ENCODE measurements at regions not wholly inside any gene's neighbourhood (a gene's known extent, or its start where the extent isn't known, plus 50 kb on each side); places are given as distances from the start of the nearest gene placed in this dataset.
"Not testable (repeated sequence)": the region's sequence is repeated elsewhere in the genome, so short reads cannot be mapped to it uniquely, and the experiment has no call there.

- no peak overlapping the region for H3K4me3 ChIP-seq (ENCODE audit: low read length)
- no peak overlapping the region for H3K9ac ChIP-seq (ENCODE audit: low read length)
- no peaks in the 10 kb centered on the region for H3K36me3 ChIP-seq (ENCODE audit: control insufficient read depth, insufficient read depth, low read length)
- peaks cover 16% of the 10 kb centered on the region for H3K27me3 ChIP-seq (ENCODE audit: control insufficient read depth, insufficient read depth, low read length)
- peaks cover 11% of the 10 kb centered on the region for H3K4me1 ChIP-seq (ENCODE audit: control insufficient read depth, insufficient read depth, low read length)
- H3K9me3 ChIP-seq (ENCODE audit: control insufficient read depth, low read length): no peaks in the 10 kb centered on the region
These were observed 189.1 kb downstream of the SHQ1 start for GRCh38 chr3:72659188-72659587.

- peaks cover 11% of the 10 kb centered on the region for H3K4me1 ChIP-seq (ENCODE audit: control insufficient read depth, insufficient read depth, low read length)
- H3K4me3 ChIP-seq (ENCODE audit: low read length): no peak overlapping the region
- no peak overlapping the region for H3K9ac ChIP-seq (ENCODE audit: low read length)
- H3K36me3 ChIP-seq (ENCODE audit: control insufficient read depth, insufficient read depth, low read length): no peaks in the 10 kb centered on the region
- peaks cover 16% of the 10 kb centered on the region for H3K27me3 ChIP-seq (ENCODE audit: control insufficient read depth, insufficient read depth, low read length)
- H3K9me3 ChIP-seq (ENCODE audit: control insufficient read depth, low read length): no peaks in the 10 kb centered on the region
These were observed 189.7 kb downstream of the SHQ1 start for GRCh38 chr3:72658466-72659100.

GRCh38 chr3:72657666-72658065 lies 190.6 kb downstream of the SHQ1 start:
- no peak overlapping the region for H3K9ac ChIP-seq (ENCODE audit: low read length)
- no peaks in the 10 kb centered on the region for H3K36me3 ChIP-seq (ENCODE audit: control insufficient read depth, insufficient read depth, low read length)
- peaks cover 16% of the 10 kb centered on the region for H3K27me3 ChIP-seq (ENCODE audit: control insufficient read depth, insufficient read depth, low read length)
- H3K4me1 ChIP-seq (ENCODE audit: control insufficient read depth, insufficient read depth, low read length): peaks cover 11% of the 10 kb centered on the region
- H3K9me3 ChIP-seq (ENCODE audit: control insufficient read depth, low read length): no peaks in the 10 kb centered on the region
- H3K4me3 ChIP-seq (ENCODE audit: low read length): no peak overlapping the region

- Histone ChIP-seq H3K9ac (ENCODE audit: low read length) (no peak overlapping the region), H3K9me3 (ENCODE audit: control insufficient read depth, low read length) (no peaks in the 10 kb centered on the region), H3K36me3 (ENCODE audit: control insufficient read depth, insufficient read depth, low read length) (no peaks in the 10 kb centered on the region), H3K4me1 (ENCODE audit: control insufficient read depth, insufficient read depth, low read length) (peaks cover 3% of the 10 kb centered on the region), H3K27me3 (ENCODE audit: control insufficient read depth, insufficient read depth, low read length) (peaks cover 16% of the 10 kb centered on the region), H3K4me3 (ENCODE audit: low read length) (no peak overlapping the region)
These were observed 192.5 kb downstream of the SHQ1 start for GRCh38 chr3:72655723-72656122.

- Histone ChIP-seq H3K4me3 (ENCODE audit: low read length) (no peak overlapping the region), H3K27me3 (ENCODE audit: control insufficient read depth, insufficient read depth, low read length) (peaks cover 16% of the 10 kb centered on the region), H3K36me3 (ENCODE audit: control insufficient read depth, insufficient read depth, low read length) (no peaks in the 10 kb centered on the region), H3K9me3 (ENCODE audit: control insufficient read depth, low read length) (no peaks in the 10 kb centered on the region), H3K4me1 (ENCODE audit: control insufficient read depth, insufficient read depth, low read length) (no peaks in the 10 kb centered on the region), H3K9ac (ENCODE audit: low read length) (no peak overlapping the region)
These were observed 193.1 kb downstream of the SHQ1 start for GRCh38 chr3:72655131-72655551.

GRCh38 chr3:72652395-72652794 lies 195.8 kb downstream of the SHQ1 start:
- Histone ChIP-seq H3K4me1 (ENCODE audit: control insufficient read depth, insufficient read depth, low read length) (no peaks in the 10 kb centered on the region), H3K9me3 (ENCODE audit: control insufficient read depth, low read length) (no peaks in the 10 kb centered on the region), H3K4me3 (ENCODE audit: low read length) (no peak overlapping the region), H3K27me3 (ENCODE audit: control insufficient read depth, insufficient read depth, low read length) (peaks cover 16% of the 10 kb centered on the region), H3K9ac (ENCODE audit: low read length) (no peak overlapping the region), H3K36me3 (ENCODE audit: control insufficient read depth, insufficient read depth, low read length) (no peaks in the 10 kb centered on the region)

GRCh38 chr3:72651498-72651897 lies 196.7 kb downstream of the SHQ1 start:
- Histone ChIP-seq H3K4me3 (ENCODE audit: low read length) (no peak overlapping the region), H3K4me1 (ENCODE audit: control insufficient read depth, insufficient read depth, low read length) (no peaks in the 10 kb centered on the region), H3K9ac (ENCODE audit: low read length) (no peak overlapping the region), H3K27me3 (ENCODE audit: control insufficient read depth, insufficient read depth, low read length) (peaks cover 16% of the 10 kb centered on the region), H3K36me3 (ENCODE audit: control insufficient read depth, insufficient read depth, low read length) (no peaks in the 10 kb centered on the region), H3K9me3 (ENCODE audit: control insufficient read depth, low read length) (no peaks in the 10 kb centered on the region)

GRCh38 chr3:72646263-72646662 lies 202.0 kb downstream of the SHQ1 start:
- no peaks in the 10 kb centered on the region for H3K4me1 ChIP-seq (ENCODE audit: control insufficient read depth, insufficient read depth, low read length)
- H3K9me3 ChIP-seq (ENCODE audit: control insufficient read depth, low read length): no peaks in the 10 kb centered on the region
- H3K36me3 ChIP-seq (ENCODE audit: control insufficient read depth, insufficient read depth, low read length): no peaks in the 10 kb centered on the region
- no peak overlapping the region for H3K4me3 ChIP-seq (ENCODE audit: low read length)
- H3K27me3 ChIP-seq (ENCODE audit: control insufficient read depth, insufficient read depth, low read length): no peaks in the 10 kb centered on the region
- H3K9ac ChIP-seq (ENCODE audit: low read length): no peak overlapping the region

GRCh38 chr3:72643635-72644034 lies 204.6 kb downstream of the SHQ1 start:
- H3K4me3 ChIP-seq (ENCODE audit: low read length); H3K27me3 ChIP-seq (ENCODE audit: control insufficient read depth, insufficient read depth, low read length); H3K36me3 ChIP-seq (ENCODE audit: control insufficient read depth, insufficient read depth, low read length); H3K9ac ChIP-seq (ENCODE audit: low read length); H3K4me1 ChIP-seq (ENCODE audit: control insufficient read depth, insufficient read depth, low read length); H3K9me3 ChIP-seq (ENCODE audit: control insufficient read depth, low read length): not testable (repeated sequence)

- Histone ChIP-seq H3K36me3 (ENCODE audit: control insufficient read depth, insufficient read depth, low read length) (no peaks in the 10 kb centered on the region), H3K4me1 (ENCODE audit: control insufficient read depth, insufficient read depth, low read length) (no peaks in the 10 kb centered on the region), H3K9ac (ENCODE audit: low read length) (no peak overlapping the region), H3K9me3 (ENCODE audit: control insufficient read depth, low read length) (no peaks in the 10 kb centered on the region), H3K4me3 (ENCODE audit: low read length) (no peak overlapping the region), H3K27me3 (ENCODE audit: control insufficient read depth, insufficient read depth, low read length) (no peaks in the 10 kb centered on the region)
These were observed 206.6 kb downstream of the SHQ1 start for GRCh38 chr3:72641684-72642083.

GRCh38 chr3:72641072-72641471 lies 207.2 kb downstream of the SHQ1 start:
- Histone ChIP-seq H3K4me1 (ENCODE audit: control insufficient read depth, insufficient read depth, low read length) (no peaks in the 10 kb centered on the region), H3K27me3 (ENCODE audit: control insufficient read depth, insufficient read depth, low read length) (no peaks in the 10 kb centered on the region), H3K4me3 (ENCODE audit: low read length) (no peak overlapping the region), H3K9me3 (ENCODE audit: control insufficient read depth, low read length) (no peaks in the 10 kb centered on the region), H3K36me3 (ENCODE audit: control insufficient read depth, insufficient read depth, low read length) (no peaks in the 10 kb centered on the region), H3K9ac (ENCODE audit: low read length) (no peak overlapping the region)

- Histone ChIP-seq H3K36me3 (ENCODE audit: control insufficient read depth, insufficient read depth, low read length) (no peaks in the 10 kb centered on the region), H3K4me1 (ENCODE audit: control insufficient read depth, insufficient read depth, low read length) (no peaks in the 10 kb centered on the region), H3K9me3 (ENCODE audit: control insufficient read depth, low read length) (no peaks in the 10 kb centered on the region), H3K27me3 (ENCODE audit: control insufficient read depth, insufficient read depth, low read length) (no peaks in the 10 kb centered on the region), H3K9ac (ENCODE audit: low read length) (no peak overlapping the region), H3K4me3 (ENCODE audit: low read length) (no peak overlapping the region)
These were observed 211.2 kb downstream of the SHQ1 start for GRCh38 chr3:72636969-72637597.

All from mucosa of stomach (tissue), 1 donor.